Left ventricle myocardium inferior (tissue), 1 donor: ENCODE measurements at regions not wholly inside any gene's neighbourhood (a gene's known extent, or its start where the extent isn't known, plus 50 kb on each side); places are given as distances from the start of the nearest gene placed in this dataset.

ENCODE experiments used
- DNase-seq: peaks from one replicate; pipeline ENCODE4 v3.0.0-alpha.2; 2020
- H3K27ac ChIP-seq: fragments of 200-600 bp; replicated peaks from 2 replicates; pipeline ENCODE4 v1.8.0; 2021
- H3K27me3 ChIP-seq: fragments of 200-600 bp; 2 replicates; pipeline ENCODE4 v1.8.0; 2021; ENCODE audit warnings: low read depth
- H3K36me3 ChIP-seq: fragments of 200-600 bp; 2 replicates; pipeline ENCODE4 v1.8.0; 2021
- H3K4me1 ChIP-seq: fragments of 200-600 bp; 2 replicates; pipeline ENCODE4 v1.8.0; 2021
- H3K4me3 ChIP-seq: fragments of 200-600 bp; 2 replicates; pipeline ENCODE4 v1.8.0; 2021; ENCODE audit warnings: mild to moderate bottlenecking, moderate library complexity
- H3K9me3 ChIP-seq: fragments of 200-600 bp; replicated peaks from 2 replicates; pipeline ENCODE4 v1.8.0; 2021
- intact Hi-C: fragments of 100-400 bp; cut with micrococcal nuclease; formaldehyde crosslinking; loops from one replicate; pipeline ENCODE4 v1.11.0; 2022
- TF ChIP-seq, protein P1 (sequence below): fragments of 200-600 bp; IDR thresholded peaks from 2 replicates; pipeline ENCODE4 v1.8.0; 2021; ENCODE audit warnings: antibody characterized with exemption, mild to moderate bottlenecking, borderline replicate concordance
- donor health status: DM: no; HTN: yes; CAD: no; lungs with severe emphysema.

DNA sequence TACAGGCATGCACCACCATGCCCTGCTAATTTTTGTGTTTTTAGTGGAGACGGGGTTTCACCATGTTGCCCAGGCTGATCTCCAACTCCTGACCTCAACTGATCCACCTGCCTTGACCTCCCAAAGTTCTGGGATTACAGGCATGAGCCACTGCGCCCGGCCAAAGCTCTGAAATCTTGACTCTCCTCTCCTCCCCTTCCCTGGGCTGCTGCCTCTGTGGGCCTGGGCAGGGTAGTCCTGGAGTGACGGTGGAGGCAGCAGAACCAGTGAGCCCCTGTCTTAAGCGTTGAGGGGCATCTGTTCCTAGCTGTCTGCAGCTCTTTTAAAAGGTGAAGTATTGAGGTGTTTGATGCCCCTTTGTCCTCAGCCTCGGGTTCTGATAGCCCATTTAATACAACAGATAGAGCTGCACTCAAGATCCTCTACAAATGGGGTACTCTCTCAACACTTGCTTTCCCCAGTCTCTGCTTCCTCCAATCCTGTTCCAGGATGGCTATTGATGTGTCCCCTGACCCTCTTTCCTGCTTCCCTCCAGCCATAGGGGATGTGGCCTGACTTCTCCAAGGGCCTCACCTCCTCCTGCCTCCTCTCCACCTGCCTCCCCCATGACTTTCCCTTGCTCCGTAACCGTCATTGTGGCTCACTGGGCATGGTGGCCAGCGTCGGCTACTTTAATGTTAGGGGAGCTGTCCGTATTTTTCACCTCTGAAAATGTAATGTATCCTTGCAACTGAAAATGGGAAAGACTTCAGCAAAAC lies 442.5 kb downstream of the GLRX3 start:
- no peak for DNase-seq
- Histone ChIP-seq H3K9me3 (no peaks in the 10 kb centered on the region), H3K27me3 (peaks cover 77% of the 10 kb centered on the region), H3K4me1 (no peaks in the 10 kb centered on the region), H3K27ac (no peak overlapping the region), H3K36me3 (no peaks in the 10 kb centered on the region), H3K4me3 (no peak overlapping the region)
- intact Hi-C loops: no loop called here
- TF ChIP-seq, protein P1, sequence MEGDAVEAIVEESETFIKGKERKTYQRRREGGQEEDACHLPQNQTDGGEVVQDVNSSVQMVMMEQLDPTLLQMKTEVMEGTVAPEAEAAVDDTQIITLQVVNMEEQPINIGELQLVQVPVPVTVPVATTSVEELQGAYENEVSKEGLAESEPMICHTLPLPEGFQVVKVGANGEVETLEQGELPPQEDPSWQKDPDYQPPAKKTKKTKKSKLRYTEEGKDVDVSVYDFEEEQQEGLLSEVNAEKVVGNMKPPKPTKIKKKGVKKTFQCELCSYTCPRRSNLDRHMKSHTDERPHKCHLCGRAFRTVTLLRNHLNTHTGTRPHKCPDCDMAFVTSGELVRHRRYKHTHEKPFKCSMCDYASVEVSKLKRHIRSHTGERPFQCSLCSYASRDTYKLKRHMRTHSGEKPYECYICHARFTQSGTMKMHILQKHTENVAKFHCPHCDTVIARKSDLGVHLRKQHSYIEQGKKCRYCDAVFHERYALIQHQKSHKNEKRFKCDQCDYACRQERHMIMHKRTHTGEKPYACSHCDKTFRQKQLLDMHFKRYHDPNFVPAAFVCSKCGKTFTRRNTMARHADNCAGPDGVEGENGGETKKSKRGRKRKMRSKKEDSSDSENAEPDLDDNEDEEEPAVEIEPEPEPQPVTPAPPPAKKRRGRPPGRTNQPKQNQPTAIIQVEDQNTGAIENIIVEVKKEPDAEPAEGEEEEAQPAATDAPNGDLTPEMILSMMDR: no peak

DNA sequence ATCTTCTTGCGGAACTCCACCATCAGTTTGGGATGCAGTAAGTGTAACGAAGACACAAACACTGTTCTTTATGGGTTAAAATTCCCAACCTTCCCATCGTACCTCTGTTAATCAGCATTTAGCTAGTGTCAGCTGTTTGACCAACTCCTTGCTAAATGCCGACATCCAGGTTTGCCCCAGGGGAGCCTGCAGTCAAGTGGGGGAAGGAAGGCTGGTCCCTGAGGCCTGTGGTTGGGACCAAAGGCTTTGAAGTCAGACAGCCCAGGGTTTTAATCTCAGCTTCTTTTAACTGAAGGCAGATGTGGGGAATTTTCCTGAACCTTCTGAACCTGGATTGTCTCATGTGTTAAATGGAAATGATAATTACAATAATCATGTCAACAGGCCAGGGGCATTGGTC lies 443.7 kb downstream of the GLRX3 start:
- Histone ChIP-seq H3K27ac (no peak overlapping the region), H3K27me3 (peaks cover 65% of the 10 kb centered on the region), H3K4me3 (no peak overlapping the region), H3K9me3 (no peaks in the 10 kb centered on the region), H3K36me3 (no peaks in the 10 kb centered on the region), H3K4me1 (no peaks in the 10 kb centered on the region)
- DNase-seq: no peak
- intact Hi-C loops: no loop called here
- TF ChIP-seq, protein P1: no peak

DNA sequence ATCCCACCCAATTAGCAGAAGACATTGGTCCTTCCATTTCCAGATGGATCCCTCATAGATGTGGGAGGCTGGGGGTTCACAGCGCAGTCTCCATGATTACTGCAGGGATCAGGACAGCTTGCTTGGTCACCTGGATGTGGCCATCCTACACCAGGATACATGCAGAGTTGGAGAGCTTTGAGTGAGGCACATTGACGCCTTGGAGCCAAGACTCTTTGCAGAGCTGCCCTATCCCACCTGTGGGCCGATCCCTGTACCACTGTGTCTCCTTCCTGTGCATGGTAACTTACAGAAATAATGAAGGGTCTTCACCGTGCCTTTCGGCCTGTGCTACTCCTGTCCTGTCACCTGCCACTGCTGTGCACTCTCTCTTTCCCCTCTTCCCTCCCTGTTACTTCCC lies 444.8 kb downstream of the GLRX3 start:
- peaks cover 56% of the 10 kb centered on the region for H3K27me3 ChIP-seq
- intact Hi-C loops: no loop called here
- DNase-seq: no peak
- H3K27ac ChIP-seq: no peak overlapping the region
- no peak overlapping the region for H3K4me3 ChIP-seq
- TF ChIP-seq, protein P1: no peak
- no peaks in the 10 kb centered on the region for H3K4me1 ChIP-seq
- H3K9me3 ChIP-seq: no peaks in the 10 kb centered on the region
- H3K36me3 ChIP-seq: no peaks in the 10 kb centered on the region

DNA sequence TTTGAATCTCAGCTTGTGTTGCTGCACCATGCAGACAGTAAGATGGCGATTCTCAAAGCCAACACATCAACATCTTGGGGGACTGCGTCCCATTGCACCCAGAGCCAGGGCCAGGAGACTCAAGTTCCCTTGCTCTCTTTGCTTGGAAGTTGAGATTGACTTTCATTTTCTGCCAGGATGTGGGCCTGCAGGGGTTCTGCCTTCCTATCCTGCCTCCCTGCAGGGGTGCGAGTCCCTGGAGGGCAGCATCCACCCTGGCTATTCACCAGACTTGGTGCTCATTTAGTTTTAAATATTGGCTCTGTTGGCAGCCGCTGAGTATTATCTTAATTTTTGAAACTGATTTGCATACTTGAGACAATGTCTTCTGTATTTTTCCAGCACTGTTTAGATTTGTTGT lies 451.5 kb downstream of the GLRX3 start:
- no peak overlapping the region for H3K4me3 ChIP-seq
- DNase-seq: no peak
- no peaks in the 10 kb centered on the region for H3K36me3 ChIP-seq
- intact Hi-C loops: no loop called here
- no peaks in the 10 kb centered on the region for H3K4me1 ChIP-seq
- TF ChIP-seq, protein P1: no peak
- peaks cover 22% of the 10 kb centered on the region for H3K27me3 ChIP-seq
- H3K27ac ChIP-seq: no peak overlapping the region
- peaks cover 8% of the 10 kb centered on the region for H3K9me3 ChIP-seq

DNA sequence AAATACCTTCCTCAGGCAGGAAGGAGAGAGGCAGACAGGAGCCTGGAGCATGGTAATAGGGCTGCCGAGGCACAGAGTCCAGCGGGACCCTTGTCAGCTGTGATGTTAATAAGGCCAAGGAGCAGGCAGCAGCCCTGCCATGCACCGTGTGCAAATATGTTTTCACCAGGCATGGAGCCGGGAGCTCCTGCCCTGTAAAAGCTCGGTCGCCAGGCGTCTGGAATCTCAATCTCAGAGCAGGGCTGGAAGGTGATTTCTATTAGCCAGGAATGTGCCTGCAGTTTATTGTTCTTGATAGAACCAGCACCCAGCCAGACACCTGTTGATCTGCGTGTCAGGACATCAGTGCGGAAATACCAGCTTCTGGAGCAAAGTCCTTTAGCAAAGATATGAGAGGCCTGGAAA lies 469.8 kb downstream of the GLRX3 start:
- H3K36me3 ChIP-seq: no peaks in the 10 kb centered on the region
- no peak overlapping the region for H3K27ac ChIP-seq
- peaks cover 9% of the 10 kb centered on the region for H3K9me3 ChIP-seq
- DNase-seq: no peak
- H3K4me3 ChIP-seq: no peak overlapping the region
- TF ChIP-seq, protein P1: no peak
- no peaks in the 10 kb centered on the region for H3K4me1 ChIP-seq
- intact Hi-C loops: no loop called here
- H3K27me3 ChIP-seq: peaks cover 69% of the 10 kb centered on the region
